ENCODE measurements at regions not wholly inside any gene's neighbourhood (a gene's known extent, or its start where the extent isn't known, plus 50 kb on each side); places are given as distances from the start of the nearest gene placed in this dataset.

- Mint-ChIP-seq H3K36me3 (no peaks in the 10 kb centered on the region), H3K4me3 (no peak overlapping the region), H3K9me3 (no peaks in the 10 kb centered on the region), H3K4me1 (peaks cover 8% of the 10 kb centered on the region), H3K27me3 (ENCODE audit: low read depth) (no peaks in the 10 kb centered on the region), H3K27ac (no peak overlapping the region)
- TF ChIP-seq NFATC4 (CRISPR knock-in tag; IDR thresholded peaks at IDR 0.05) (no peak), OVOL2 (CRISPR knock-in tag; IDR thresholded peaks at IDR 0.05; ENCODE audit: borderline replicate concordance) (no peak), ZNF138 (CRISPR knock-in tag; conservative IDR thresholded peaks at IDR 0.05) (no peak), KAT7 (CRISPR knock-in tag; IDR thresholded peaks at IDR 0.05; ENCODE audit: borderline replicate concordance) (no peak), SMAD3 (CRISPR knock-in tag; IDR thresholded peaks at IDR 0.05; ENCODE audit: borderline replicate concordance) (no peak), ZNF232 (CRISPR knock-in tag; IDR thresholded peaks at IDR 0.05) (no peak), E2F5 (CRISPR knock-in tag; IDR thresholded peaks at IDR 0.05) (no peak), ETV6 (CRISPR knock-in tag; IDR thresholded peaks at IDR 0.05) (no peak), ZNF317 (CRISPR knock-in tag; IDR thresholded peaks at IDR 0.05; ENCODE audit: borderline replicate concordance, low read depth) (no peak), FOXP1 (CRISPR knock-in tag; IDR thresholded peaks at IDR 0.05; ENCODE audit: borderline replicate concordance) (no peak), AFF4 (CRISPR knock-in tag; IDR thresholded peaks at IDR 0.05; ENCODE audit: borderline replicate concordance) (no peak), IRF1 (CRISPR knock-in tag; IDR thresholded peaks at IDR 0.05) (no peak), E2F4 (CRISPR knock-in tag; IDR thresholded peaks at IDR 0.05; ENCODE audit: borderline replicate concordance, low read depth) (no peak), CTCF (IDR thresholded peaks at IDR 0.05) (no peak), IRF2 (CRISPR knock-in tag; IDR thresholded peaks at IDR 0.05; ENCODE audit: borderline replicate concordance, low read depth) (no peak), AR (CRISPR knock-in tag; IDR thresholded peaks at IDR 0.05) (no peak), ZNF671 (CRISPR knock-in tag; IDR thresholded peaks at IDR 0.05) (no peak), NFYB (CRISPR knock-in tag; conservative IDR thresholded peaks at IDR 0.05; ENCODE audit: low read depth) (no peak), GTF2I (CRISPR knock-in tag; conservative IDR thresholded peaks at IDR 0.05) (no peak), STAT6 (CRISPR knock-in tag; conservative IDR thresholded peaks at IDR 0.05; ENCODE audit: low read depth) (no peak)
- DNase-seq (ENCODE audit: low spot score), result no peak
- ATAC-seq, result no peak
- CTCF ChIA-PET, result no interaction called here
- POLR2A ChIA-PET, result no interaction called here
Observed at GRCh38 chr14:97477353-97477752, 680.2 kb downstream of the VRK1 start.

All from WTC11 (cell line).